Dendritic cell treated with granulocyte-macrophage colony-stimulating factor and Interleukin-4, amounts not matched to agents 40 ng/mL and 50 ng/mL, for 4 days (primary cell): ENCODE measurements at regions not wholly inside any gene's neighbourhood (a gene's known extent, or its start where the extent isn't known, plus 50 kb on each side); places are given as distances from the start of the nearest gene placed in this dataset.

Experiments
- H3K27ac Mint-ChIP-seq: one replicate; pipeline ENCODE4 v1.8.0; 2022; ENCODE audit warnings: mild to moderate bottlenecking, mixed read lengths
- H3K27me3 Mint-ChIP-seq: one replicate; pipeline ENCODE4 v1.8.0; 2022; ENCODE audit warnings: mild to moderate bottlenecking, mixed read lengths
- H3K36me3 Mint-ChIP-seq: one replicate; pipeline ENCODE4 v1.8.0; 2022; ENCODE audit warnings: low read depth, mixed read lengths
- H3K4me1 Mint-ChIP-seq: one replicate; pipeline ENCODE4 v1.8.0; 2022; ENCODE audit warnings: low read depth, mixed read lengths
- H3K4me3 Mint-ChIP-seq: one replicate; pipeline ENCODE4 v1.8.0; 2022; ENCODE audit warnings: mild to moderate bottlenecking, moderate library complexity, mixed read lengths
- H3K9me3 Mint-ChIP-seq: one replicate; pipeline ENCODE4 v1.8.0; 2022; ENCODE audit warnings: mixed read lengths
- intact Hi-C: fragments of 100-400 bp; cut with micrococcal nuclease; formaldehyde crosslinking; loops from one replicate; pipeline ENCODE4 v1.15.0; 2022

DNA sequence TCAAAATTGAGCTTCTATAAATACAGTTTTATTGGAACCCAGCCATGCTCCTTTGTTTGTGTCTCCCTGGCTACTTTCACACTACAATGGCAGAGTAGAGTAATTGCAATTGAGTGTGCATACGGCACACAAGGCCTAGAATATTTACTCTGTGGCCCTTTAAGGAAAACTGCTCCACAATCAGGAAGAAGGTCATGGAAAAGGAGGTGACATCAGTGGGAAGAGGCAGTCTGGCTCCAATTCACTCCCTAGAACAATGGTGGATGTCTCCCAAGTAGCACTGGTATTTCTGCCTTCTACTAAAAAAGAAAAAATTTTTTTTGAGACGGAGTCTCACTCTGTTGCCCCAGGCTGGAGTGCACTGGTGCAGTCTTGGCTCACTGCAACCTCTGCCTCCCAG lies 51.3 kb downstream of the KRTAP19-8 start:
- Mint-ChIP-seq H3K4me3 (no peak overlapping the region), H3K27ac (no peak overlapping the region), H3K27me3 (no peaks in the 10 kb centered on the region), H3K36me3 (no peaks in the 10 kb centered on the region), H3K4me1 (no peaks in the 10 kb centered on the region), H3K9me3 (no peaks in the 10 kb centered on the region)
- intact Hi-C loops = no loop called here

- H3K36me3 Mint-ChIP-seq = no peaks in the 10 kb centered on the region
- no peaks in the 10 kb centered on the region for H3K9me3 Mint-ChIP-seq
- H3K4me1 Mint-ChIP-seq = no peaks in the 10 kb centered on the region
- H3K27me3 Mint-ChIP-seq = no peaks in the 10 kb centered on the region
- intact Hi-C loops = no loop called here
- H3K27ac Mint-ChIP-seq = no peak overlapping the region
- no peak overlapping the region for H3K4me3 Mint-ChIP-seq
Measured at GRCh38 chr21:30984889-30985288, 53.4 kb downstream of the KRTAP19-8 start.

DNA sequence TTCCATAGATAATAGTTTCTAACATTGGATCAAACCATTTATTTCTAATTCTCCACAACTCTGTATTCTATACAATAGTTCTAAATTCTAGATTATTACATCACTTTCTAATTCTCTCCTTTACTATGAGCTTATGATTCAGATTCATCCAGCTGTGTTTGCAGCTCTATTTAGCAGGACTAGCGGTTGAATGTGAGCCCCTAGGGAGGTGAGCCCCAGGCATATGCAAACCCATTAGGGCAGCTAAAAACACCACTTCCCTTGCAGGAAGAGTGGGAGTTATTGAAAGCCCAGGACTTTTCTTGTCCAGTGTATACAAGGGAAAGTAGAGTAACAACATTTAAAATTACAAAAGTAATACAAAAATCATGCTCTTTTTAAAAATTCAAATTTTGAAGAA lies 56.9 kb downstream of the KRTAP19-8 start:
- Mint-ChIP-seq H3K9me3 (no peaks in the 10 kb centered on the region), H3K27me3 (no peaks in the 10 kb centered on the region), H3K27ac (no peak overlapping the region), H3K4me1 (no peaks in the 10 kb centered on the region), H3K4me3 (no peak overlapping the region), H3K36me3 (no peaks in the 10 kb centered on the region)
- intact Hi-C loops = no loop called here

GRCh38 chr21:30979054-30979453 lies 59.2 kb downstream of the KRTAP19-8 start:
- Mint-ChIP-seq H3K4me1 (no peaks in the 10 kb centered on the region), H3K27me3 (no peaks in the 10 kb centered on the region), H3K27ac (no peak overlapping the region), H3K9me3 (peaks cover 4% of the 10 kb centered on the region), H3K36me3 (no peaks in the 10 kb centered on the region), H3K4me3 (no peak overlapping the region)
- intact Hi-C loops = no loop called here

- Mint-ChIP-seq H3K4me3 (no peak overlapping the region), H3K27me3 (no peaks in the 10 kb centered on the region), H3K27ac (no peak overlapping the region), H3K4me1 (no peaks in the 10 kb centered on the region), H3K36me3 (no peaks in the 10 kb centered on the region), H3K9me3 (no peaks in the 10 kb centered on the region)
- intact Hi-C loops = no loop called here
Measured at GRCh38 chr21:30964283-30964682, 74.0 kb downstream of the KRTAP19-8 start.

- Mint-ChIP-seq H3K4me3 (no peak overlapping the region), H3K36me3 (no peaks in the 10 kb centered on the region)
- intact Hi-C loops = no loop called here
Measured at GRCh38 chr21:30963502-30963901, 74.8 kb downstream of the KRTAP19-8 start.

GRCh38 chr21:30962013-30962412 lies 76.3 kb downstream of the KRTAP19-8 start:
- H3K36me3 Mint-ChIP-seq = no peaks in the 10 kb centered on the region
- peaks cover 2% of the 10 kb centered on the region for H3K9me3 Mint-ChIP-seq
- intact Hi-C loops = no loop called here
- H3K27ac Mint-ChIP-seq = no peak overlapping the region
- H3K4me1 Mint-ChIP-seq = no peaks in the 10 kb centered on the region
- H3K4me3 Mint-ChIP-seq = no peak overlapping the region
- no peaks in the 10 kb centered on the region for H3K27me3 Mint-ChIP-seq

More at GRCh38 chr21:30963502-30963901, 74.8 kb downstream of the KRTAP19-8 start:
- no peak overlapping the region for H3K27ac Mint-ChIP-seq
- H3K9me3 Mint-ChIP-seq = no peaks in the 10 kb centered on the region
- no peaks in the 10 kb centered on the region for H3K4me1 Mint-ChIP-seq
- H3K27me3 Mint-ChIP-seq = no peaks in the 10 kb centered on the region

GRCh38 chr21:30958741-30959140 lies 77.4 kb upstream of the KRTAP11-1 start:
- intact Hi-C loops = no loop called here
- H3K4me1 Mint-ChIP-seq = no peaks in the 10 kb centered on the region
- H3K9me3 Mint-ChIP-seq = peaks cover 20% of the 10 kb centered on the region
- no peaks in the 10 kb centered on the region for H3K27me3 Mint-ChIP-seq
- no peaks in the 10 kb centered on the region for H3K36me3 Mint-ChIP-seq
- no peak overlapping the region for H3K27ac Mint-ChIP-seq
- H3K4me3 Mint-ChIP-seq = no peak overlapping the region

- peaks cover 20% of the 10 kb centered on the region for H3K9me3 Mint-ChIP-seq
- no peaks in the 10 kb centered on the region for H3K27me3 Mint-ChIP-seq
- no peak overlapping the region for H3K27ac Mint-ChIP-seq
- H3K4me1 Mint-ChIP-seq = no peaks in the 10 kb centered on the region
- intact Hi-C loops = no loop called here
- H3K4me3 Mint-ChIP-seq = no peak overlapping the region
- H3K36me3 Mint-ChIP-seq = no peaks in the 10 kb centered on the region
Measured at GRCh38 chr21:30957010-30957409, 75.6 kb upstream of the KRTAP11-1 start.

DNA sequence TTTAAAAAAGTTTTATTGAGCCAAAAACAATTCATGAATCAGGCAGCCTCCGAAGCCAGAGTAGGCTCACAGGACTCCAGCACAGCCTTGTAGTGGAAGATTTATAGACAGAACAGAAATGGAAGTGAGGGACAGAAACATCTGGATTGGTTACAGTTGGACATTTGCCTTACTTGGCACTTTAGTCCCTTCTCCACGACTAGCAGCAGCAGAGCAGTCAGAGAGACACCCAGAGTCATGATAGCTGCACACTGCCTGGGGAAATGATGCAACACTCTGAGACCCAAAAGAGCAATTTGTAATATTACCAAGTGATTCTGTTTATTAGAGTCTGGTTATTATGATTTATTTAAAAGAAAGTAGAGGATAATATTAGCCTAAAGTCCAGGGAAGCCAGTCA lies 72.2 kb upstream of the KRTAP11-1 start:
- H3K27ac Mint-ChIP-seq = no peak overlapping the region
- no peaks in the 10 kb centered on the region for H3K4me1 Mint-ChIP-seq
- no peak overlapping the region for H3K4me3 Mint-ChIP-seq
- no peaks in the 10 kb centered on the region for H3K27me3 Mint-ChIP-seq
- intact Hi-C loops = no loop called here
- H3K9me3 Mint-ChIP-seq = peaks cover 20% of the 10 kb centered on the region
- H3K36me3 Mint-ChIP-seq = no peaks in the 10 kb centered on the region

DNA sequence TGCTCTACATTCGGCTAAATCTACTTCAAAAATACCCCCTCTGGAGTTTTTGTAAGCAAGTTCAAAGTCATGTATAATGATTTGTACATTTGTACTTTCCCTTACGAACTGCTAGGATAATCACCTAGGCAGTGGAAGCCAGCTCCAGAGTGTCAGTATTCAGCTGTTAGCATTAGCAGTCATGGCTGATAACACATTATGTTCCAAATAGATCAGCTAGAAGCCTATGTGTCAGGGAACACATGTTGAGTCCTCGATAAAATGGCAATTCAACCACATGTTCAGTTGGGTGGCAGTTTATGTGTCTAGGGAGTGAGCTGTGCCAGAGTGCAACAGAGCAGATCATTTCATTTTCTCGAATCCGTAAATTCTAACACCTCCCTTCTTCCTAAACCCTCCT lies 65.8 kb upstream of the KRTAP11-1 start:
- Mint-ChIP-seq H3K27me3 (no peaks in the 10 kb centered on the region), H3K4me3 (no peak overlapping the region), H3K9me3 (peaks cover 11% of the 10 kb centered on the region), H3K36me3 (no peaks in the 10 kb centered on the region), H3K4me1 (no peaks in the 10 kb centered on the region), H3K27ac (no peak overlapping the region)
- intact Hi-C loops = no loop called here

DNA sequence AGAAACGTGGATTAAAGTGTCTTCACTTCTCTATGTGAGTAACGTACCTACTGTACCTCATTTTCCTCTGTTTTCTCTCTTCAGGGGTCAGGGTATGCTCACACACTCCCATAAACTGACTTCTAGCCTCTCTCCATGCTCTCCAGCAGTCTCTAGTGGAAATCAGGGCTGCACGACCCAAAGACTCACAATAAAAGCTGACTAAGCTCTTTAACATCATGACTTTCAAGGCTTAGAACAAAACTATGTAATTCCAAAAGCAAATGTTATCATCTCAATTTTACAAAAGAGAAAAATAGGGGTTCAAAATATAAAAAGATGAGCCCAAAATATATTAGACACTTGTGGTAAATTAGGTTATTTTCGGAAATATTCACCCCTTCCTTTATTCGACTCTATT lies 62.5 kb upstream of the KRTAP11-1 start:
- no peaks in the 10 kb centered on the region for H3K4me1 Mint-ChIP-seq
- intact Hi-C loops = no loop called here
- no peak overlapping the region for H3K27ac Mint-ChIP-seq
- H3K27me3 Mint-ChIP-seq = no peaks in the 10 kb centered on the region
- no peaks in the 10 kb centered on the region for H3K36me3 Mint-ChIP-seq
- H3K4me3 Mint-ChIP-seq = no peak overlapping the region
- H3K9me3 Mint-ChIP-seq = peaks cover 15% of the 10 kb centered on the region

DNA sequence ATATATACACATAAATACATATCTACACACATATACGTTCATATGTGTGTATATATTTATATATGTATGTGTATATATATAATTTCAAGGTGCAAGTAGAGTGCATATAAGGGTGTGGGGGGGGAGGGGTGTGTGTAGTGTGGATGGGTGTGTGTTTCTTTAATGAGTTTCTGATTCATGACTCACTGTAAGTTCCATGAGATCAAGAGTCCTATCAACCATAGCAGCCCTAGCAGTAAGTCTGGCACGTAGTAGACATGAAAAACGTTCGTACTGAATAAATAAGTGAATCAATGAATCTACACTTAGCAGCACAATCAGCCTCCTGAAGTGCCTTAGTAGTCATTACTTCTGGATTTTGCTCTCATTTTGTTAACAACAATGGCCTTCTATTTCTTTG lies 61.9 kb upstream of the KRTAP11-1 start:
- no peaks in the 10 kb centered on the region for H3K4me1 Mint-ChIP-seq
- no peaks in the 10 kb centered on the region for H3K27me3 Mint-ChIP-seq
- H3K9me3 Mint-ChIP-seq = peaks cover 20% of the 10 kb centered on the region
- H3K36me3 Mint-ChIP-seq = no peaks in the 10 kb centered on the region
- intact Hi-C loops = no loop called here
- H3K27ac Mint-ChIP-seq = no peak overlapping the region
- no peak overlapping the region for H3K4me3 Mint-ChIP-seq

DNA sequence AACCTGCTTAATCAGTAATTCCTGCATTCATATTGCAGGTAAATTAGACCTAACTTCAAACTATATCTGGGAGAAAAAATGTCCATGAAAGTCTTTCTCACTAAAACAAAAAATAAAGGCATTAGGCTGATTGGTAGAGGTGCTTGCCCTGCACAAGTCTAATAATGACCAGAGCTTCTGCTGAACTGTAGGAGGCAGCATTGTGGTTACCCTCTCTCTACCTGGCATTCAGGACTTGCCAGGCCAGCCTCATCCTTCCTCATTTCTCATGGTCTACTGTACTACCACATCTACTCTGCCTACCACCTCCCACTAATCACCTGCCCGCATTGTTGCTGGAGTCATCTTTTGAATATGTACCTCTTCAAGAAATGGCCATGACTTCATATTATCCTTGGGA lies 60.8 kb upstream of the KRTAP11-1 start:
- Mint-ChIP-seq H3K4me3 (no peak overlapping the region), H3K36me3 (no peaks in the 10 kb centered on the region), H3K27me3 (no peaks in the 10 kb centered on the region), H3K27ac (no peak overlapping the region), H3K4me1 (no peaks in the 10 kb centered on the region), H3K9me3 (peaks cover 31% of the 10 kb centered on the region)
- intact Hi-C loops = no loop called here

GRCh38 chr21:30936207-30936606 lies 54.8 kb upstream of the KRTAP11-1 start:
- Mint-ChIP-seq H3K9me3 (peaks cover 59% of the 10 kb centered on the region), H3K4me3 (no peak overlapping the region), H3K36me3 (no peaks in the 10 kb centered on the region), H3K4me1 (no peaks in the 10 kb centered on the region), H3K27me3 (no peaks in the 10 kb centered on the region), H3K27ac (no peak overlapping the region)
- intact Hi-C loops = no loop called here

GRCh38 chr21:30935889-30936168 lies 54.4 kb upstream of the KRTAP11-1 start:
- intact Hi-C loops = no loop called here
- Mint-ChIP-seq H3K36me3 (no peaks in the 10 kb centered on the region), H3K9me3 (peaks cover 59% of the 10 kb centered on the region), H3K27ac (no peak overlapping the region), H3K4me1 (no peaks in the 10 kb centered on the region), H3K27me3 (no peaks in the 10 kb centered on the region), H3K4me3 (no peak overlapping the region)
